H1 (cell line): ENCODE measurements at regions not wholly inside any gene's neighbourhood (a gene's known extent, or its start where the extent isn't known, plus 50 kb on each side); places are given as distances from the start of the nearest gene placed in this dataset.
"Not testable (repeated sequence)": the region's sequence is repeated elsewhere in the genome, so short reads cannot be mapped to it uniquely, and the experiment has no call there.

Source experiments
- CTCF ChIA-PET: fragments of 300-600 bp; sonication (Branson Sonifier 250); formaldehyde crosslinking; loops from one replicate; lab custom pipeline; 2021; ENCODE audit not compliant: partially characterized antibody; lab: Charles Lee
- POLR2A ChIA-PET: fragments of 300-600 bp; sonication (Branson Sonifier 250); formaldehyde crosslinking; loops from one replicate; lab custom pipeline; 2021; ENCODE audit warnings: inconsistent platforms; ENCODE audit not compliant: partially characterized antibody; lab: Charles Lee
- DNase-seq, 2 experiments: peaks; one replicate each; pipeline versions ENCODE4 v3.0.0 to v3.0.0-alpha.2; 2010 to 2022; ENCODE audit warnings: low spot score in 2 of 2, low read depth in 1 of 2, mixed read lengths in 1 of 2
- FAIRE-seq: peaks from 2 replicates; lab custom pipeline; 2011; peaks lifted over from hg19 to GRCh38; lab: Jason Lieb, UNC
- H2AFZ ChIP-seq: 2 replicates; pipeline ENCODE4 v1.8.1; 2012; ENCODE audit warnings: low read length, inconsistent platforms
- H2AK5ac ChIP-seq: 2 replicates; pipeline ENCODE4 v1.6.1; 2013; ENCODE audit warnings: low read depth, low read length
- H2BK120ac ChIP-seq: replicated peaks from 2 replicates; pipeline ENCODE3; 2013; ENCODE audit warnings: low read depth, low read length, inconsistent platforms
- H2BK12ac ChIP-seq: 2 replicates; pipeline ENCODE4 v1.6.1; 2013; ENCODE audit warnings: low read depth, low read length
- H2BK15ac ChIP-seq: 2 replicates; pipeline ENCODE4 v1.6.1; 2013; ENCODE audit warnings: low read length
- H2BK20ac ChIP-seq: 2 replicates; pipeline ENCODE4 v1.6.1; 2013; ENCODE audit warnings: low read length
- H2BK5ac ChIP-seq: 2 replicates; pipeline ENCODE4 v1.6.1; 2013; ENCODE audit warnings: low read depth, low read length
- H3K14ac ChIP-seq: 2 replicates; pipeline ENCODE4 v1.6.1; 2013; ENCODE audit warnings: inconsistent platforms; ENCODE audit not compliant: insufficient read length
- H3K18ac ChIP-seq: 2 replicates; pipeline ENCODE4 v1.6.1; 2013; ENCODE audit warnings: low read length; ENCODE audit errors: extremely low read depth
- H3K23ac ChIP-seq: 2 replicates; pipeline ENCODE4 v1.6.1; 2013; ENCODE audit warnings: inconsistent platforms; ENCODE audit not compliant: insufficient read length
- H3K23me2 ChIP-seq: 2 replicates; pipeline ENCODE4 v1.6.1; 2013; ENCODE audit warnings: low read depth, low read length
- H3K27ac ChIP-seq: 2 replicates; pipeline ENCODE4 v1.6.1; 2011; ENCODE audit warnings: low read depth, low read length, inconsistent platforms
- H3K27me3 ChIP-seq, 4 experiments: replicated peaks in 1 of 4; 1 replicate in 1 of 4; 2 replicates in 3 of 4; pipeline versions ENCODE4 v1.6.1 to v1.8.1; 2011 to 2013; ENCODE audit warnings: low read length in 3 of 4, mild to moderate bottlenecking in 3 of 4, inconsistent platforms in 2 of 4, mixed read lengths in 2 of 4, moderate library complexity in 1 of 4; ENCODE audit not compliant: control insufficient read depth in 3 of 4, insufficient read depth in 3 of 4; ENCODE audit errors: extremely low read depth in 1 of 4
- H3K36me3 ChIP-seq, 4 experiments: 2 replicates each; pipeline versions ENCODE4 v1.6.1 to v1.8.1; 2011 to 2013; ENCODE audit warnings: mild to moderate bottlenecking in 4 of 4, low read length in 3 of 4, moderate library complexity in 2 of 4, control low read depth in 1 of 4, inconsistent platforms in 1 of 4; ENCODE audit not compliant: insufficient read depth in 4 of 4, control insufficient read depth in 2 of 4
- H3K4ac ChIP-seq: replicated peaks from 2 replicates; pipeline ENCODE3; 2013; ENCODE audit warnings: low read length, low read depth, mixed read lengths, inconsistent platforms; ENCODE audit not compliant: insufficient read length
- H3K4me1 ChIP-seq, 4 experiments: replicated peaks in 1 of 4; 1 replicate in 1 of 4; 2 replicates in 3 of 4; pipeline versions ENCODE4 v1.6.1 to v1.8.1; 2011 to 2013; ENCODE audit warnings: low read length in 3 of 4, inconsistent platforms in 2 of 4, mixed read lengths in 1 of 4; ENCODE audit not compliant: insufficient read depth in 4 of 4, control insufficient read depth in 3 of 4
- H3K4me2 ChIP-seq, 2 experiments: 2 replicates each; pipeline versions ENCODE4 v1.6.1 to v1.8.1; 2011 to 2013; ENCODE audit warnings: low read depth in 2 of 2, low read length in 2 of 2, control low read depth in 1 of 2, inconsistent platforms in 1 of 2, mild to moderate bottlenecking in 1 of 2; ENCODE audit not compliant: insufficient read depth in 1 of 2
- H3K4me3 ChIP-seq, 4 experiments: fragments of 200-600, 300-600 bp in 1 of 4; sonication (generic), shearing (Covaris generic), sonication (Bioruptor Twin) in 1 of 4; 2 replicates each; pipeline versions ENCODE4 v1.5.1 to v1.8.1; 2011 to 2016; ENCODE audit warnings: low read length in 4 of 4, low read depth in 3 of 4, control low read depth in 2 of 4, inconsistent platforms in 2 of 4, mild to moderate bottlenecking in 2 of 4, mixed read lengths in 1 of 4, moderate library complexity in 1 of 4; ENCODE audit not compliant: insufficient read depth in 2 of 4; ENCODE audit errors: extremely low read depth in 1 of 4
- H3K56ac ChIP-seq: replicated peaks from 2 replicates; pipeline ENCODE3; 2013; ENCODE audit warnings: low read depth, mild to moderate bottlenecking, mixed read lengths, low read length, inconsistent platforms; ENCODE audit not compliant: insufficient read length
- H3K79me1 ChIP-seq: 2 replicates; pipeline ENCODE4 v1.6.1; 2013; ENCODE audit warnings: low read depth, low read length, control low read depth
- H3K79me2 ChIP-seq, 2 experiments: 2 replicates each; pipeline versions ENCODE4 v1.6.1 to v1.8.1; 2012 to 2013; ENCODE audit warnings: low read length in 2 of 2, mild to moderate bottlenecking in 2 of 2, inconsistent platforms in 1 of 2; ENCODE audit not compliant: insufficient read depth in 2 of 2, control insufficient read depth in 1 of 2
- H3K9ac ChIP-seq, 4 experiments: replicated peaks in 1 of 4; 1 replicate in 1 of 4; 2 replicates in 3 of 4; pipeline versions ENCODE4 v1.6.1 to v1.8.1; 2011 to 2013; ENCODE audit warnings: low read depth in 3 of 4, low read length in 3 of 4, control low read depth in 2 of 4, mild to moderate bottlenecking in 2 of 4, moderate library complexity in 2 of 4, inconsistent platforms in 1 of 4; ENCODE audit errors: extremely low read depth in 1 of 4
- H3K9me3 ChIP-seq, 2 experiments: 2 replicates each; pipeline versions ENCODE4 v1.6.1 to v1.8.1; 2012 to 2013; ENCODE audit warnings: mild to moderate bottlenecking in 2 of 2, moderate library complexity in 2 of 2, control low read depth in 1 of 2, inconsistent platforms in 1 of 2, low read depth in 1 of 2, low read length in 1 of 2, mixed read lengths in 1 of 2; ENCODE audit not compliant: insufficient read depth in 2 of 2
- H4K20me1 ChIP-seq, 2 experiments: replicated peaks in 1 of 2; 2 replicates each; pipeline versions ENCODE3 to v1.8.1; 2011 to 2013; ENCODE audit warnings: inconsistent platforms in 2 of 2, low read length in 2 of 2, mild to moderate bottlenecking in 1 of 2; ENCODE audit not compliant: insufficient read depth in 2 of 2, control insufficient read depth in 1 of 2
- H4K5ac ChIP-seq: 2 replicates; pipeline ENCODE4 v1.6.1; 2013; ENCODE audit warnings: low read length, low read depth, mixed read lengths, inconsistent platforms; ENCODE audit not compliant: insufficient read length
- H4K8ac ChIP-seq: 2 replicates; pipeline ENCODE4 v1.8.0; 2013; ENCODE audit warnings: mild to moderate bottlenecking, moderate library complexity, low read length, inconsistent platforms; ENCODE audit not compliant: insufficient read depth; ENCODE audit errors: extremely low read depth
- H4K91ac ChIP-seq: replicated peaks from 2 replicates; pipeline ENCODE3; 2013; ENCODE audit warnings: low read length, mixed read lengths, inconsistent platforms; ENCODE audit not compliant: insufficient read length
- WGBS, 2 experiments: shearing (Covaris generic) in 1 of 2; methylation state at CpG; one replicate each; pipeline versions ENCODE4 v1.1.6 to v1.1.7; 2013 to 2015; ENCODE audit warnings: low lambda C conversion rate in 2 of 2, mixed read lengths in 2 of 2, inconsistent platforms in 1 of 2, low coverage in 1 of 2, missing lambda C conversion rate in 1 of 2; ENCODE audit not compliant: insufficient replicate concordance in 2 of 2, insufficient coverage in 1 of 2, insufficient read length in 1 of 2; ENCODE audit errors: extremely low coverage in 1 of 2, missing lambda C conversion rate in 1 of 2; 5-methylcytosine and 5-hydroxymethylcytosine counted together

GRCh38 chr16:5159537-5159936 is 61.9 kb upstream of the EEF2KMT start:
- H2BK15ac ChIP-seq, H3K36me3 ChIP-seq, H4K91ac ChIP-seq, H3K56ac ChIP-seq, H3K23ac ChIP-seq, CTCF ChIA-PET, DNase-seq, H3K14ac ChIP-seq, H3K4me2 ChIP-seq, H3K27me3 ChIP-seq, H4K5ac ChIP-seq, FAIRE-seq, H3K27ac ChIP-seq, H3K79me1 ChIP-seq, H2BK12ac ChIP-seq, H4K20me1 ChIP-seq, H4K8ac ChIP-seq, H2BK120ac ChIP-seq, H2BK20ac ChIP-seq, H3K23me2 ChIP-seq, H2AFZ ChIP-seq, H3K9me3 ChIP-seq, H3K4me3 ChIP-seq, POLR2A ChIA-PET, H3K18ac ChIP-seq, H2BK5ac ChIP-seq, H3K4ac ChIP-seq, H2AK5ac ChIP-seq, H3K79me2 ChIP-seq, H3K4me1 ChIP-seq, H3K9ac ChIP-seq: not testable (repeated sequence)
- 79% methylated on average over 5 of the region's 5 CpGs; no CpG with 5 or more reads in 1 of the 2 experiments for WGBS, 2 experiments
